ENCODE measurements at regions not wholly inside any gene's neighbourhood (a gene's known extent, or its start where the extent isn't known, plus 50 kb on each side); places are given as distances from the start of the nearest gene placed in this dataset.

GRCh38 chr10:121085367-121085766 lies 234.2 kb downstream of the WDR11 start:
- TF ChIP-seq CTCF (IDR thresholded peaks at IDR 0.05) (no peak), EZH2 (IDR thresholded peaks at IDR 0.05; ENCODE audit: borderline replicate concordance, insufficient read depth, low read depth, low read length, poor library complexity, severe bottlenecking) (no peak)

Data from B cell (primary cell).